ENCODE measurements at regions not wholly inside any gene's neighbourhood (a gene's known extent, or its start where the extent isn't known, plus 50 kb on each side); places are given as distances from the start of the nearest gene placed in this dataset.

GRCh38 chr11:39932966-39933365 is 1526.5 kb downstream of the LRRC4C start:
- TF ChIP-seq POLR2AphosphoS5 (IDR thresholded peaks at IDR 0.05; ENCODE audit: low read depth, low read length), result no peak
- no peak for TF ChIP-seq POLR2A (IDR thresholded peaks at IDR 0.05; ENCODE audit: low read depth, low read length)
- TF ChIP-seq TAF1 (IDR thresholded peaks at IDR 0.05; ENCODE audit: borderline replicate concordance, low read depth, low read length), result no peak
